NCI-H82 treated with DMSO at 0.1 percent for 48 hours (cell line): ENCODE measurements at regions not wholly inside any gene's neighbourhood (a gene's known extent, or its start where the extent isn't known, plus 50 kb on each side); places are given as distances from the start of the nearest gene placed in this dataset.

Experiments used
- DNase-seq: peaks from one replicate; lab custom pipeline; 2025; ENCODE audit not compliant: unreplicated experiment; lab: John Stamatoyannopoulos, UW

DNA sequence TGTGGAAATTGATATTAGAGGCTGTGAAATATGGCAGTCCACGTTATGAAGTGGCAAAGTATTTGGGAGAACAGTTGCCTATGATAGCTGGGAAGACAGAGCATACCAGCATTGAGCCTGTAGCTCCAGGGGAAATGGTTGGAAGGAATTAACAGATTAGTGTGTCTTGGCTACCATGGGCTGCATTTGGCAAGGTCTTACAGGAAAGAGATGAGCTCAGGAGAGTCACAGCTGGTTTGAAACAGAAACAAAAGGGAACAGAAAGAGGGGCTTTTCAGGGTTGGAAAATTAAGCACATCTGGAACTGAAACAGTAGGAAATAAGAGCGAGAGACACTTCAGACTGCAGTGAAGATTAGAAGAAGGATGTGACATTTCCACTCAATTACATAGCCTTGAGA, 141.7 kb downstream of the FBLN2 start:
- DNase-seq: no peak

DNA sequence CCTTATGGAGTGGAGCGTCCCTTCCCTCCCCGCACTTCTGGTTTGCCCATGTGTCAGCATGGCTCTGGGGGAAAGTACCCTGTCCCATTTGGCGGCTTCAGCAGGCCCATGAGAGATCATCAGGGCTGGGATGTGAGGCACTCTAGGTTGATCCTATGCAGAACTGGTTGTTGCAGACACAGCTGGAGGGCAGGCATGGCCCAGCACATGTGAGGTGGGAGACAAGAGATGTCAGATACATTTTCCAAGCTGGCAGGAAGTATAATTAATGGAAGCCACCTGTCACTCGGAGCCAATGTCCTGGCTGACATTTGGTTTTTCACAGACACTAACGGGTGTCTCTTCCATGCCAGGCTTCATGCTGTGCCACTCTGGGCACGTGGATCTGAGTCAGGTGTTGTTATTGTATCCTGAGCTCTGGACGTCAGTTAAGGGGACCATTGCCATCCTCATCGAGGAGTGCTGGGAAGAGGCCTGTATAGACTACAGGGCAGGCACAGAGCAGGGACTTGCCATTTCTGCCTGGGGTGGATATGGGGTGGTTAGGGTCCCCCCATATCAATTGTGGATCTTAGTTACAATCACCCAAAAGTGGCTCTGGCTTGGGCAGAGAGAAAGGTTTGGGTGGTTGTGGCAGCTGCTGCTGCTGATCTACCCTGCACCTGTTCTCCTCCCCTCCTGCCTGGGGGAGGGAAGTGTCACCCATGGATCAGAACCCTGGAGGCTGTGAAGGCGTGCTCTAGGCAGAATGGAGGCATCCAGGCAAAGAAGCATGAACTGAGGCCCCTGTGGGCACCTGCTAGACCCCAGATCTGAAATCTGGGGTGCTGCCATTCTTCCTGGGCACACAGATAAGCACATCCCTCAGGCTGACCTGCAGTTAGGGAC, 140.7 kb downstream of the FBLN2 start:
- no peak for DNase-seq

DNA sequence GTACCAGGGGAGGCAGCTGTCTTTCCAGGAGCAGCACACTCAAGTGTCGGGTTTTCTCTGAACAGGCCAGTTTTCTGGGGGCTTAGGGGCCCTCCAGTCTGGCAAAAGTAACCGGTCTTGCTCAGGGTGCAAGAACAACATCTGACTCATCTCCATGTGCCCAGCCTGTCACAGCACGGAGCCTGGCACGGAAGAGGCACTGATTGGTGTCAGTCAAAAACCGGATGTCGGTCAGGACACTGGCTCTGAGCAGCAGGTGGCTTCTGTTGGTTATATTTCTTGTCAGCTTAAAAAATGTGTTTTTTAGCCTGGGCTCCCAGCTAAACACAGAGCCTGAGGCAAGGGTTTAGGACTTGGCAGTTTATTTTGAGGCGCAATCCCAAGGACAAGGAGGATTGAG, 139.9 kb downstream of the FBLN2 start:
- DNase-seq: no peak

DNA sequence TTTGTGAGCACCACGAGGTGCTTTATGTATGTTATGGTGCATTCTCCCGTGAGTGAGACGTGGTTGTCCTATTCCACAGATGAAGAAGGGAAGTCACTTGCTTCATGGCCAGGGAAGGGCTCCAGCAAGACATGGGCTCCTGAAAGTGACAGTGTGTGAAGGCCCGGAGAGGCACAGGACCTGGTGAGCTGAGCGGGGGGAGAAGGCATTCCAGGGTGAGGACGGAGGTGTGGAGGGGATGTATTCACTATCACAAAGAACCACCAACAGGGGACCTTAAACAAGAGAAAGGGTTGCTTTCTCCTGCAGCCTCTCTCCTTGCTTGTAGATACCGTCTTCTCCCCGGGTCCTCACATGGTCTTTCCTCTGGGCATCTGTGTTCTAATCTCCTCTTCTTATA, 139.1 kb downstream of the FBLN2 start:
- no peak for DNase-seq
